Brain pericyte (primary cell): ENCODE measurements at regions not wholly inside any gene's neighbourhood (a gene's known extent, or its start where the extent isn't known, plus 50 kb on each side); places are given as distances from the start of the nearest gene placed in this dataset.
"Not testable (repeated sequence)": the region's sequence is repeated elsewhere in the genome, so short reads cannot be mapped to it uniquely, and the experiment has no call there.

Experiments
- DNase-seq: peaks from one replicate; pipeline ENCODE4 v3.0.0-alpha.2; 2012; ENCODE audit warnings: low read depth, low spot score

DNA sequence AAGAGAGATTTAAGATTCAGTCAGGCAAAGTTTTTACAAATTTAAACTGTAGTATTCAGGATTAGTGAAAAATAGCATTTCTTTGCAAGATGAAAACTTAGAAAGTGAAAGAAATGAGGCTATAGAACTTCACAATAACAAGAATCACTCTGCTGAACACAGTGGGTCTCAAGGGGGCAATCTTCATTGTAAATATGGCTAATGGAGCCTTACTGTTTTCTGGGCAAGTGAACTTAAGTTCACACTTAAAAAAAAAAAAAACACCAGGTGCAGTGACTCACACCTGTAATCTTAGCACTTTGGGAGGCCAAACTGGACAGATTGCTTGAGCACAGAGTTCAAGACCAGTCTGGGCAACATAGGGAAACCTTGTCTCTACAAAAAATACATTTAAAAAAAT, 175.9 kb upstream of the SNX2 start:
- no peak for DNase-seq

DNA sequence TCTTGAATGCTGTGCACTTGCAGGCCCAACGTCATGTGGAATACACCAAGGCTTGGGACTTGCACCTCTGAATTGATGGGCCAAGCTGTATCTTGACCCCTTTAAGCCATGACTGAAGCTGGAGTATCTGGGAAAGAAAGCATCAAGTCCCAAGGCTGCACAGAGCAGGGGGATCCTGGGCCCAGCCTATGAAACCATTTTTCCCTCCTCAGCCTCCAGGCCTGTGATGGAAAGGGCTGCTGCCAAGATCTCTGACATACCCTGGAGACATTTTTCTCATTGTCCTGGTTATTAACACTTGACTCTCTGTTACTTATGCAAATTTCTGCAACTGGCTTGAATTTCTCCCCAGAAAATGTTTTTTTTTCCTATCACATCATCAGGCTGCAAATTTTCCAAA, 174.0 kb upstream of the SNX2 start:
- DNase-seq = no peak

DNA sequence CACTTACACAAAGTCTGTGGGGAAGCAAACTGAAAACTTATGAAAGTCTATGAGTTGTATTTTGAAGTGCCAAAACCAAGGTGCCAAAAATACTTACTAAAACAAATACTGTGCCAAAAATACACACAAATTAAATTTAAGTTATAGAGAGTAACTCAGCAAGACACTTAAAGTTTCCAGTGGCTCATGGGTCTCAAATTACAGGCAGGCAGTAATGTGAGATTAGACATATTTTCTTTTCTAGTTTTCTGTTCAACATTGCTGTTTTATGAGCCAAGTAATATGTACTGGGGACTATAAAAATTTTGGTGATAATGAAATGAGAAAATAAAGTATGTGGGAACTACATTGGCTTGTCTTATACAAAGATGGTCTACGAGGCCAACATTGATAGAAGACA, 172.2 kb upstream of the SNX2 start:
- no peak for DNase-seq

DNA sequence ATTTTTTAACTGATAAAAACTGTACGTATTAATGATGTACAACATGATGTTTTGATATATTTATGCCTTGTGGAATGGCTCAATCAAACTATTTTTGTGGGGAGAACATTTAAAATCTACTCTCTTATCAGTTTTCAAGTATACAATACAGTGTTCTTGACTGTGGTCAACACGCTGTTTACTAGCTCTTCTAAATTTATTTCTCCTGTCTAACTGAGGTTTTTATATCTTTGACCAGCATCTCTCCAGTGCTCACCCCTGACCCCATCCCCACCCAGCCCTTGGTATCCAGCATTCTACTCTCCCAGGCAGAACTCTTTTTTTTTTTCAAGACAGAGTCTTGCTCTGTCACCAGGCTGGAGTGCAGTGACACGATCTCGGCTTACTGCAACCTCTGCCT, 169.6 kb upstream of the SNX2 start:
- no peak for DNase-seq

DNA sequence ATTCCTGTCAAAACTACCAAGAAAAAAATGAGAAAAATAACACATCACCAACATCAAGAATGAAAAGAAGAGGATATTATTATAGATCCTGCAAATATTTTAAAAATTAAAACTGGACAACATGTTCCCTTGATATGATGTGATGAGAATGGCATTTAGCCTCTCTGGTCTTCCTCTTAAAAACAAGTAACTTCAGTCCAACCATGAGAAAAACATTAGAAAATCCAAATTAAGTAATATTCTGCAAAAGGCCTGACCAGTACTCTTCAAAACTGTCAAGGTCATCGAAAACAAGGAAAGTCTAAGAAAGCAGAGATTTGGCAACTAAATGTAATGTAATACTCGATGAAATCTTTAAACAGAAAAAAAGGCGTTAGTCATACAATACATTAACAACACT, 167.1 kb upstream of the SNX2 start:
- DNase-seq = no peak

DNA sequence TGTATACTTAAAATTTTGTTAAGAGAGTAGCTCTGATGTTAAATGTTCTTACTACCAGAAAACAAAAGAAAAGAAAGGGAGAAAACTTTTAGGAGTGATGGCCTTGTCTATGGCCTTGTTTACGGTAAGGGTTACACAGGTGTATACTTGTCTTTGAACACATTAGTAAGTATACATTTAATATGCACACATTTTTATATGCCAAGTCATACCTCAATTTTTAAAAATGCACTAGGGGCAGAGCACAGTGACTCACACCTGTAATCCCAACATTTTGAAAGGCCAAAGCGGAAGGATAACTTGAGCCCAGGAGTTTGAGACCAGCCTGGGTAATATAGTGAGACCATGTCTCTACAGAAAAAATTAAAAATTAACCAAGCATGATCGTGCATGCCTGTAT, 166.7 kb upstream of the SNX2 start:
- DNase-seq = no peak

DNA sequence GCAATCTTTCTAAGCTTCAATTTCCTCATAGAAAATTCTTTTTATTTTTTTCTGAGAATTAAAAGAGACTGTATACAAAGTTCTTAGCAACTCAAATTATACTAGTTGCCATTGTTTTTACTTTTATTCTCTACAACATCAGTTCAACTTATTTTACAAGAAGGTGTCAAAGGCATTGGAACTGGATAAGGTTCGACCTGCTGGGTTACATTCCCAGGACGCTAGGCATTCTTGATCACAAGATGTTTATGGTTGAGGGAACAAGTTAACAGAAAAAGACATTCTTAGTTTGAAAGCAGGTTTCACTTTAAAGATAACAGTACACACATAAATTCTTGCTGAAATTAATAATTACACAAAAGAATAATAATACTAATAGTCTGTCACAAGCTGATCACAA, 163.5 kb upstream of the SNX2 start:
- no peak for DNase-seq

DNA sequence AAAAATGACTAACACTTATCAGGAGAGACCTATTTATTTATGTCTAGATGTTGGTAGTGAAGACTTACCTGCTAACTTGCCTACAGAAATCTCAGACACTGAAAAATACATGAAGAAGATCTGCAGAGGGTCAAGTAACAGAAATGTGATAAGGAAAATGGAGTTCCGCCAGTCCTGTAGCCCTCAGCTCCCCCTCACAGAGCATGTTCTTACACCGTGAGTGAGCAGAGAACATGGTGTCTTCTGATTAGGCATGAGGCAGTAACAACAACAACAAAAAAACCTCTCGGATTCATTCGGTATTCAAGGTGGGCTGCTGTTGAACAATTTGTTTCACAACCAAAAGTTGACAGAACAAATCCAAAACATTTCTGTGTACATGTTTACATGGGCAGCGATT, 162.0 kb upstream of the SNX2 start:
- DNase-seq = no peak

DNA sequence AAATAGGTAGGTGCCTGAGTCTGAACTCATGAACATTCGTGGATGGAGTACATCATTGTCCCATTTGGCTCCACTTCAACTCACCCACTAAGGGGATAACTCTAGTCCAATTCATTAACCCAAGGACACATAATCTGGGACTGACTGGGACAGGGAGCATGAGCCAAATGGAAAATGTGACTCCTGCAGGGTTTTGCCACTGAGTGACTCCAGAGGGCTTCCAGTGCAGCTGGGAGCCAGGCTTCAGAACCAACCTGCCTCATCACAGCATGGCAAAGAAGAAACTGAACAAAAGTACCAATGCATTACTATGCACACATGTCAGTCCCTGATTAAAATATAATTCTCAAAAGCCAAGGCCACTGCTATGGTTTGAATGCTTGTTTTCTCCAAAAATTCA, 159.7 kb upstream of the SNX2 start:
- no peak for DNase-seq

DNA sequence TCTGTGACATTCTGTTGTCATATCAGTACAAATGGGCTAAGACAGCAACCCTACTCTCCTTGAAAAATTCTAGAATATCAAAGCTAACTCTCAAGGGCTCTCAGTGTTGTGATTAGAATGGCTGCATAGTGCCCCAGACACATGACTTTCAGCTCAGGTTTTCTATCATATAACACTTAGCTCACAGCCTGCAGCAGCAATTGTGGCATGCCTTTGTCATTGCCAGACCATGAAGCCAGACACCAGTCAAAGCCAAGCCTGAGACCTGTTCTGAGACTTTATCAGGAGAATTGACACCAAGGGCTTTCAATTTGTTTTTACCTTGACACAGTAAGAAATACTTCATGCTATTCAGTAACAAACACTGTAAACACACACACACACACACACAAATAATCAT, 159.0 kb upstream of the SNX2 start:
- DNase-seq = no peak

DNA sequence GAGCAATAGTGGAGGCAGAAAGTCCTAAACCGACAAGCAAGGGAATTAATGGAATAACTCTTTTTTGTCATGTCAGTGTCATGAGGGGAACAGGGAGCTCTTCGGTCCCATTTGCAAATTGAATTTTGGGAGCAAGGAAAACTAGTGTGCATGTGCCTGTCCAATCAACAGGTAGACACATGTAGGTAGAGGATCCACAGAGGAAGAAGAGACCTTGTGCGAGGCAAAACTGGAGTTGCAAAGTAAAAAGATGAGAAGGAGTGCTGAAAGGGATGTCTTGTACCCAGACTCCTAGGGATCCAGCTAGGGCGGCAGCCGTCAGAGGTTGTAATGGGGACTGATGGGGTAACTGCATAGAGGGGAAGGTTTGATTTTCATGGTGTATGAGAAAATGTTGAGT, 156.8 kb upstream of the SNX2 start:
- not testable (repeated sequence) for DNase-seq

DNA sequence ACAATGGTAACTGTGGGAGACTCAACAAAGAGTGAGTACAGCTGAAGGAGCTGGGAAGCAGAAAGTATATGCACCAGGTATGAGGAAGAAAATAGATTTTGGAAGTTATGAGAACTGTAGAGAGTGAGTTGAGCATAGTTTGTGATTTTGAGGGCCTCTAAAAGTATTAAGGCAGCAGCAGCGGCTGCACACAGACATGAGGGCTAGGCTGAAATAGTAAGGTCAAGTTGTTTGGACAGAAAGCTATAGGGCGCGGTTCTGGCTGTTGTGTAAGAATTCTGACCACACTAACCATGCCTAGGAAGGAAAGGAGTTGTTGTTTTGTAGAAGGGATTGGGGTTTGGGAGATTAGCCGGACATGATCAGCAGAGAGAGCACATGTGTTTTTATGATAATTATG, 154.1 kb upstream of the SNX2 start:
- DNase-seq = not testable (repeated sequence)

DNA sequence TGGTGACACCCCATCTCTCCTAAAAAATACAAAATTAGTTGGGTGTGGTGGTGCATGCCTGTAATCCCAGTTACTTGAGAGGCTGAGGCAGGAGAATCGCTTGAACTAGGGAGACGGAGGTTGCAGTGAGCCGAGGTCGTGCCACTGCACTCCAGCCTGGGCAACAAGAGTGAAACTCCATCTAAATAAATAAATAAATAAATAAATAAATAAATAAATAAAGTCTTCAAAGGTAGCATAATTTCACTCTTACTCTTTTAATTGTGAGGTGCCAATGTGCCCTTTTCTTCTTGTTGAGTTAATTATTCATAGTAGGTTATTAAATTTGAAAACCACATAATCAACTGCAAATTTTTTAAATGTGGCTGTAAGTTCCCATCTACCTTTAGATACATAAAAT, 146.2 kb upstream of the SNX2 start:
- not testable (repeated sequence) for DNase-seq

DNA sequence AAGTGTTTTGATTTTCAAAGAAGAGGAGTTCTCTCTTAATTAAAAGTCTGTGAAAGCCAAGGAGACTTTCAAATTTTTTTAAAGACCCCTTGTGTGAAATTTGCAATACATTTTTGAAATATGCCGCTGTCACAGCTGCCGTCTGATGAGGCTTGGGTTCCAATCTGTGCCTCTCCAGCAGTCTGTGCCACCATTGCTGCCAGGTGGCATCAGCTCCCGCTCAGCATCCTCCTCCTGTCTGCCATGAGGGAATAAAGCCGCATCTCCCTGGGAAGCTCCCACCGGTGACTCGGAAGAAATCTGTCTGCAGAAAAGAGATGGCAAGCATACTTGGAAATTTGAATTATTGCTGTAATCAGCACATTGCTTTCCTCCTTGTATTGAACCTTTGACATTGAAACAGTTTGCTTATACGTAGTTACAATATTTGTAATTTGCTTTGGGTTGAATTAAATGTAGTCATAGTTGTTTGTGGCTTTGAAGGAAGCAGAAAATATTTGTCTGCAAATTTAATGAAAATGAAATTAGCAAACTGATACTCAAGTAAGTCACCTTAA, 145.7 kb upstream of the SNX2 start:
- DNase-seq = no peak

DNA sequence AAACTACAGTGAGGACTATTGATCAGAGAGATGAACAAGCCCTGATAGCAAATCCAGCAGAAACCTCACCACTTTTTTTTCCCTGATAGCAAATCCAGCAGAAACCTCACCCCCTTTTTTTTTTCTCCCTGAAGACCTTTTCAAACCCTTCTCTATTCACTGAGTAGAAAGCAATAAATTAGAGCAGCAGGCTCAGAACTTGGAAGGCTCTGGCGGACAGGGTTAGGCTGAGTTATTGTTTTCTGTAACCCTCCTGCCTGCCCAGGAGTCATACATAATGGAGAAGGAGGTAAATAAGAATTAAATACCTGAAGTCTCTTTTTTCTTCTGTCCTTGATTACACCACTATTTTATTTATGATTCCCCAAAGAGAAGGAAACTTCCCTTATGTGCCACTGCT, 136.3 kb upstream of the SNX2 start:
- no peak for DNase-seq

DNA sequence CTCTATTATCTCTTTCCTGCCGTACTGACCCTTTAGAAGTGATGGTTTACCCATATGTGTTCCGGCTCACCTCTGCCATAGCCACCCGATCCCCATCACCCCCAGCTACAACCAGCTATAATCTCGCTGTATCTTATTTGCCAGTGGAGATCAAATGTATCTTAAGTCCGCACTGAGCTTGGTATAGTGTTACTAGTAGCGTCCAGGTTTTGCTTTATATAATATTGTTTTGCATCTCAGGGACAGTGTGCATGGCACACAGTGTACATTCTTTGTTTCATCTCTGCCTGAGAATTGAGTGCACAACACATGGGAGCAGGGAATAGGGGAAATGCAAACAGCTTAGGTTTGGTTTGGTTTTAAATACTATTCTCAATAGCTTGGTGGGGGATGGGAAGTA, 135.8 kb upstream of the SNX2 start:
- DNase-seq = no peak

DNA sequence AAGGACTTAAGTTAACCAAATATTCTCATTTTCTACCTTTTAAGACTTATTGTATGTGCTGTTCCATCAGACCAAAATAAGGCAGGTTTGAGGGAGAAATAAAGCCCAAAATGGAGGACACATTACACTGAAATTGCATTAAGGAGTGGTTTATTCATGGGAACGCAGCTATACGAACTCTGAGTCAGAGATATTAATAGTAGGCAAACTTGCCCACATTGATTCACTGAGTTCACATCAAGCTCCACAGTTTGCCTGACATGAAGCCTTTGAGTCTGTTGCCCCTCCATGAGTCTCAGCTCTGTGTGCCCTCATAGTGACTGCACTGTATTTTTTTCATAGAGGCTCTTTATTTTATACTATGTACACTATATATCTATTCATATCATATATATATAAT, 135.0 kb upstream of the SNX2 start:
- no peak for DNase-seq

DNA sequence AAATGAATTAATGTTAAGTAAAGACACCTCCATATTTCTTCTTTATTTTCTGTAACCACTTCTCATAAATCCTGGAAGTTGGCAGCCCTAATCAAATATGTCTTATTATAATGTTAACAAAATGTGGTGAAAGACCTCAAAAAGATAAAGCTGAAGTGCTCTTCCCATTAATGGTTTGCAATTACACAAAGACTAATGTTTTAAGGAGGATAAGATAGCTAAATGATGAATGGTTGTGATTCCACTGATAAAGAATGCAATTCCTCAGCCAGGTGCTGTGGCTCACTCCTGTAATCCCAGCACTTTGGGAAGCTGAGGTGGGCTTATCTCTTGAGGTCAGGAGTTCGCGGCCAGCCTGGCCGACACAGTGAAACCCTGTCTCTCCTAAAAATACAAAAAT, 125.8 kb upstream of the SNX2 start:
- DNase-seq = no peak

DNA sequence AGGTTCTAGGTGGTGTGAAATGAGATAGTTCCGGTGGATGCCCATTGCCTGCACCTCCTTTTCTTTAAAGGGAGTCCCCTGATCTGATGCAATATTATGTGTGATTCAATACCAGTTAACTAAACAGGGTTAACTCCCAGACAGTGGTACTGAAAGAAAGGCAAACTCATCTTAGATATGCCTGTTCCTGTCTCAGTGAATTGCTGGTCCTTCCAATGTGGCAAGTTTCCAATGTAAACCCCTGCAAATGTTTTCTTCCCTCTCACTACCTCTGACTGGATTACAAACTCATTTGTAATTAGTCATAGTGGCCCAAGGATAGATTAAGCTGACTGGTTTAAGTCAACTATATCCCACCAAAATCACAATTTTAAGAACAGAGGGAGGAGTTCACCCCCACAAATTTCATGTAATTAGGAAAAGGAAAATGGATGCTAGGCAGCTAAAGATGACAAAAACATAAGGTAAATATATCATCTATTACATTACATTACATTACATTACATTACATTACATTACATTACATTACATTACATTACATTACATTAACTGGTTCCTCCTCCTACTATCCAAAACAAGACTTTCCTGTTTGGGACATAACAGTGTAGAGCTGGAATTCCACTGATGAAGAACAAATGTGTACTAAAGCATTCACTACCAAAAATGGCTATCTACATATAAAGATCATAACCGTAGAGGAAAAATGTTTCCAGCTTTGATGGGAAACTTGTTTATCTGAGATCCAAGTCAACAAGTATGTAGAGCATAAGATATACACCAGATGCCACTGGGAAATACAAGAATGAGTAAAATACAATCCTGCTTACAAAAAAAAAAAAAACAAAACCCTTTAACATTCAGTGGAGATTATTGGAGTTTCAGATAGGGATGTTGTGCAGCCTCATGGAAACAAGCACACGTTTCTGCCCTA, 121.5 kb upstream of the SNX2 start:
- DNase-seq = no peak

DNA sequence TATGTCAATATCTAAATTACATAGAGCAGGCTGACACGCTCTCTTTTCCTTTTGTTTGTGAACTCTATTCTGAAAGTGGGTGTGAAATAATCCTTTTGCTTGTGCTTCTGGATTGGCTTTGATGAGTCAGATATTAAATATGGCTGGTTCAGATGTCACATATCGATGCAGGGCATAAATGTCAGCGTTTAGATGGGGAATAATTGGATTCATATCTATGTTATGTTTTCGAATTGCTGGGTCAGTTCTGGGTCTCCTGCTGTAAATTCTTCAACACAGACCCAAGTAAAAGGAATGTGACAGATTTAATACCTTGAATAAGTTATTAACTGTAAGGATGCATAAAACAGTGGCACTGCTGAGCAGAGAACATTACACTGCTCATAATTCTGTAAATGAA, 118.7 kb upstream of the SNX2 start:
- no peak for DNase-seq

DNA sequence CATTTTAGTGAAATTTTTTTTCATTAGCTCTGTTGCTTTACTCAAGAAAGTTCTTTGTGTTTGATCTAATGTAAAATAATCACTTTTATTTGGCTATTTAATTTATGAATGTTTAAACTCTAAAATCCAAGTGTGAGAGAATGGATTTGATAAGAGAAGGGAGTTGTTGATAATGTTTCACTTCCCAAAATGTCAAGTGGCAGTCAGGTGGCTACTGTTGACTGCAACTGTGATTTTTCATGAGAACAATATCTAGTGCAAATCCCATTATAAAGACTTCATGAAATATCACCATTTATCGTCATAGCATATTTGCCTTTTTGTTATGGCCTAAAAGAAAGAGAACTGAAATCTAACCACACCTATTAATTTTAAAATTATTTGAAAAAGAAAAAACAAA, 118.3 kb upstream of the SNX2 start:
- DNase-seq = no peak

DNA sequence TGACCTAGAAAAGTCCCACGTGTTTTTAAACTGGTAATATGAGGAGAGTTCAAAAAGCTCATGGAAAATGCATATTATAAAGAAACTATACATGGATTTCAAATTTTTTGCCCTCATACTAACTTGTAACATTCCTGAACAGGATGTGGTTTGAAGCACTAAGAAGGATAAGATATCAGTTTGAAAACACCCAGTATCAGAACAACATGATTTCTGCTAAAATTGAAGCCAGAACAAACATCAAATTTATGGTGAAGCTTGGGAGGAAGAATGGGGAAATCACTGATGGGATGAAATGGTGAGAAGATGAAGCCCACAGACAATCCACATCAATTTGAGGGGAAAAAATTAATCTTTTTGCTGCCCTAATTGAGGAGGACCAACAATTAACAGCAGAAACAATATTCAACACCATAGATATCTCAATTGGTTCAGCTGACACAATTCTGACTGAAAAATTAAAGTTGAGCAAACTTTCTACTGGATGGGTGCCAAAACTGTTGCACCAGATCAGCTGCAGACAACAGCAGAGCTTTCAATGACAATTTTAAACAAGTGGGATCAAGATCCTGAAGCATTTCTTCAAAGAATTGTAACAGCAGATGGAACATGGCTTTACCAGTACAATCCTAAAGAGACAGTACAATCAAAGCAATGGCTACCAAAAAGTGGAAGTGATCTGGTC, 113.2 kb upstream of the SNX2 start:
- DNase-seq = no peak

DNA sequence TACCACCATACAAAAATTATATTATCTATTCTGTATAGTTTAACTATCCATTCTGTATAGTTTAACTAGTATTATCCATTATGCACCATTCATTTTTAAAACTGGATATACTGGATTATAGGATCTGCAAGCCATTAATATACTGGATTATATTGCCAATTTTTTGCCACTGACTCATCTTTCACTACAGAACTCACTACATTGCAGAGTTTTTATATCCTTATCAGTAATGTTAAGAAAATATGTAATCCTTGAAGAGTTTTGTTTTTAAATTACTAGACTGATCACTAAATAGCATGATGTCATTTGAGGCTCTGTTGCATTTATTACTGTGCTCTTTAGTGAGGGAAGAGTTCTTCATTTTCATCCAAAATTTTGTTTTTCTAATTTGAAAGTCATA, 109.8 kb upstream of the SNX2 start:
- DNase-seq = no peak
